ENCODE measurements at regions not wholly inside any gene's neighbourhood (a gene's known extent, or its start where the extent isn't known, plus 50 kb on each side); places are given as distances from the start of the nearest gene placed in this dataset.

DNA sequence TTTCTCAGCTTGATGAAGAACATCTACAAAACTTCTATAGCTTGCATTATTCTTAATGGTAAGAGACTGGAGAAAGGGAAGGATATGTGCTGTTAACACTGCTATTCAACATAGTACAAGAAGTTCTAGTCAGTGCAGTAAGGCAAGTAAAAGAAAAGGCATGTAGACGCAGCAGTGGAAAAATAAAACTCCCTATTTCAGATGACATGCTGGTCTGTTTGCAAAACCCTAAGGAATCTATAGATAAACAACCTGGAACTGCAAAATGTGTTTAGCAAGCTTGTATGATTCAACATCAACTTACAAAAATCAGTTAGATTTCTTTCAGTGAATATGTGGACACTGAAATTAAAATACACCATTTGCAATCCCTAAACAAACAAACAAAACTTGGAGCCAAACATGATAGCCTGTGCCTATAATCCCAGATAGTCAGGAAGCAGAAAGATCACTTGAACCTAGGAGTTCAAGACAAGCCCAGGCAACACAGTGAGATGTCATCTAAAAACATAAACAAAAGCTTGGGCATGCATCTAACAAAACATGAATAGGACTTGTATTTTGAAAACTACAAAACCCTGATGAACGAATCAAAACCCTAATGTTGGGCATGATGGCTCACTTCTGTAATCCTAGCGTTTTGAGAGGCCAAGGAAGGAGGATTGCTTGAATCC is 293.6 kb upstream of the RGS6 start:
- Mint-ChIP-seq H3K9me3 (ENCODE audit: low read depth) (peaks cover 15% of the 10 kb centered on the region), H3K27ac (ENCODE audit: unreplicated experiment) (peak overlapping the region; percentile 38), H3K4me3 (ENCODE audit: unreplicated experiment) (no peak overlapping the region), H3K27me3 (ENCODE audit: low read depth) (no peaks in the 10 kb centered on the region), H3K4me1 (ENCODE audit: low read depth) (peaks cover 43% of the 10 kb centered on the region), H3K36me3 (ENCODE audit: low read depth) (peaks cover 31% of the 10 kb centered on the region)
- no peak for DNase-seq (ENCODE audit: low spot score)
- TF ChIP-seq, protein P1, sequence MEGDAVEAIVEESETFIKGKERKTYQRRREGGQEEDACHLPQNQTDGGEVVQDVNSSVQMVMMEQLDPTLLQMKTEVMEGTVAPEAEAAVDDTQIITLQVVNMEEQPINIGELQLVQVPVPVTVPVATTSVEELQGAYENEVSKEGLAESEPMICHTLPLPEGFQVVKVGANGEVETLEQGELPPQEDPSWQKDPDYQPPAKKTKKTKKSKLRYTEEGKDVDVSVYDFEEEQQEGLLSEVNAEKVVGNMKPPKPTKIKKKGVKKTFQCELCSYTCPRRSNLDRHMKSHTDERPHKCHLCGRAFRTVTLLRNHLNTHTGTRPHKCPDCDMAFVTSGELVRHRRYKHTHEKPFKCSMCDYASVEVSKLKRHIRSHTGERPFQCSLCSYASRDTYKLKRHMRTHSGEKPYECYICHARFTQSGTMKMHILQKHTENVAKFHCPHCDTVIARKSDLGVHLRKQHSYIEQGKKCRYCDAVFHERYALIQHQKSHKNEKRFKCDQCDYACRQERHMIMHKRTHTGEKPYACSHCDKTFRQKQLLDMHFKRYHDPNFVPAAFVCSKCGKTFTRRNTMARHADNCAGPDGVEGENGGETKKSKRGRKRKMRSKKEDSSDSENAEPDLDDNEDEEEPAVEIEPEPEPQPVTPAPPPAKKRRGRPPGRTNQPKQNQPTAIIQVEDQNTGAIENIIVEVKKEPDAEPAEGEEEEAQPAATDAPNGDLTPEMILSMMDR (IDR thresholded peaks at IDR 0.05): no peak

DNA sequence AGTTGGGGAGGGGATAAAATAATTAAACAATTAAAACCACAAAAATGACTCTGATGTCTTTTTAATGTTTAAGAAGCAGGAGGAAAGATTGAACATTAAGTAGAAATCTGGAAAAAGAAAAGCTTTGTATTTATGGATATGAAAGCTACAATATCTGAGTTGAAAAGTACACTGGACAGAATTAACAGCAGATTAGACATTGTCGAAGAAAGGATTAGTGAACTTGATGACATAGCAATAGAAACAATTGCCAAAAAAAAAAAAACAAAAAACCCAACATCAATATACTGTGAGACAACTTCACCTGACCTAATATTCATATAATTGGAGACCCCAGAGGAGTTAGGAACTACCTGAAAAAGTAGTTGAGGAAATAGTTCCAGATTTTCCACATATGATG is 289.5 kb upstream of the RGS6 start:
- Mint-ChIP-seq H3K4me3 (ENCODE audit: unreplicated experiment) (no peak overlapping the region), H3K27ac (ENCODE audit: unreplicated experiment) (no peak overlapping the region), H3K27me3 (ENCODE audit: low read depth) (no peaks in the 10 kb centered on the region), H3K36me3 (ENCODE audit: low read depth) (peaks cover 16% of the 10 kb centered on the region), H3K4me1 (ENCODE audit: low read depth) (peaks cover 29% of the 10 kb centered on the region), H3K9me3 (ENCODE audit: low read depth) (peaks cover 17% of the 10 kb centered on the region)
- DNase-seq (ENCODE audit: low spot score): no peak
- TF ChIP-seq, protein P1 (IDR thresholded peaks at IDR 0.05): no peak

DNA sequence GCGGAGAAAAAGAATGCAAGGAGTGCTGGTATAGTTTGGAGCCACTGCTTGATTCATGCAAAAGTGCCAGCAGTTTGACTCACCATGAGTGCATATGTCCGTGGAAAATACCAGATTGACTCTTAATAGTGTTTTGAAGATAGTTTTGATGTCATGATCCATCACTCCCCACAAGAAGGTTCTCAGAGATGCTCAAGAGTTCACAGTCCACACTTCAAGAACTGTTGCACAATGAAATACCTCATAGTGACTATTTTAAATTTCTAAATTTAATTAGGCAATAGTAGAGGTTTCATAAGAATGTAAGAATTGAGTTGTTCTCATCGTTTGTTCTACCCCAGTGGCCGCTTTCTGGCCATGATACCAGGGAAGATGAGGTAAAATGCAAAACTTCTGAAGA is 286.6 kb upstream of the RGS6 start:
- Mint-ChIP-seq H3K36me3 (ENCODE audit: low read depth) (peaks cover 16% of the 10 kb centered on the region), H3K27me3 (ENCODE audit: low read depth) (no peaks in the 10 kb centered on the region), H3K4me3 (ENCODE audit: unreplicated experiment) (no peak overlapping the region), H3K9me3 (ENCODE audit: low read depth) (peaks cover 17% of the 10 kb centered on the region), H3K4me1 (ENCODE audit: low read depth) (peaks cover 27% of the 10 kb centered on the region), H3K27ac (ENCODE audit: unreplicated experiment) (no peak overlapping the region)
- TF ChIP-seq, protein P1 (IDR thresholded peaks at IDR 0.05): no peak
- no peak for DNase-seq (ENCODE audit: low spot score)

DNA sequence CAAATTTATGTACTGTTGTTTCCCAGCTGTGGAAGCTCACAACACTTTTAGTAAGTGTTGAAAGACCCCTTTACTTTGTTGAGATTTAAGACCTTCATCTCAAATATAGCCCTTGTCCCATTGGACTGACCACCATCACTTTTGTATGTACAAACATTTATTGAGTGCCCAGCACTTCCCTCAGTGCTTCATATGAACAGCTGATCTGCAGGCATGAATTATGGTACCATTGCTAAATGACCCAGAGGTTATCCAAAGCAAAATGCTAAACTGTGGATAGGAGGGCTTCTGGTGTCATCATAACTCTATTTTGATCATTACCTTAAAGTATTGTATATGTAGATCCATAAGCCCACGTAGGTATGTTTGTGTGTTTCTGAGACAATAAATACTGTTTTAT is 285.7 kb upstream of the RGS6 start:
- TF ChIP-seq, protein P1 (IDR thresholded peaks at IDR 0.05): no peak

DNA sequence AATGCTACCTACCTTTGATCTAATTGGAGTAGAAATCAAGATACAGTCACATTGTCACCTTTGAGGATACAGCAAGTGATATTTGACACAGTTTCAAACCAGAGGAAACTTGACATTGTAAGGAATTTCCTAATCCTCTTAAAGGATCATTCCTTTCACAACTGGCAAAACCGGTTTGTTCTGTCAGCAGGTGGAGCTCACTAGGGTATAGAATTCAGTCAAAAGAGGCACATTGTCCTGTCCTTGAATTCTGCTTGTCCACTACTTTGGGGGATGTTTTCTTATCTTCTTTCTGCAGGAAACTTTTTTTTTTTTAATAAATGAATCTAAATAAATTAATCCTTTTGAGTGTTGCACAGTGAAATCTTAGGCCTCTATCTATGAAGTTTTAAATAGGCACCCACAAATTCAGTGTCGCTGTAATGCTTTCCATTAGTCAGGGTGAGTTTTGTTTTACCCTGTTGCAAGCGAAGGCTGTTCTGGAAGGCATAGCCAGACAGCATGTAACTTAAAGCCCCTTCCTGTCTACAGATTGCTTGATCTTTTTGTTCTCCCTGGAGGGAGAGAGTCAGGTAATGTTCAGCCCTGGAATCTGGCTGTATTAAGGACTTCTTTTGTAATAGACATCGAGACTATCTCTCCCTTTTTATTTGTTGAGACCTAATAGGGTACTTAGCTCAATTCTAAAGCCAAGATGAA is 285.0 kb upstream of the RGS6 start:
- Mint-ChIP-seq H3K4me3 (ENCODE audit: unreplicated experiment) (no peak overlapping the region), H3K36me3 (ENCODE audit: low read depth) (peaks cover 11% of the 10 kb centered on the region), H3K9me3 (ENCODE audit: low read depth) (peaks cover 17% of the 10 kb centered on the region), H3K27ac (ENCODE audit: unreplicated experiment) (no peak overlapping the region), H3K4me1 (ENCODE audit: low read depth) (peaks cover 43% of the 10 kb centered on the region), H3K27me3 (ENCODE audit: low read depth) (no peaks in the 10 kb centered on the region)
- TF ChIP-seq, protein P1 (IDR thresholded peaks at IDR 0.05): peak; percentile 11
- DNase-seq (ENCODE audit: low spot score): no peak

More for the DNA sequence above, 285.7 kb upstream of the RGS6 start:
- Mint-ChIP-seq H3K36me3 (ENCODE audit: low read depth) (peaks cover 16% of the 10 kb centered on the region), H3K9me3 (ENCODE audit: low read depth) (peaks cover 19% of the 10 kb centered on the region), H3K4me3 (ENCODE audit: unreplicated experiment) (no peak overlapping the region), H3K4me1 (ENCODE audit: low read depth) (peaks cover 36% of the 10 kb centered on the region), H3K27me3 (ENCODE audit: low read depth) (no peaks in the 10 kb centered on the region), H3K27ac (ENCODE audit: unreplicated experiment) (no peak overlapping the region)
- no peak for DNase-seq (ENCODE audit: low spot score)
